GM12874 (cell line): ENCODE measurements at regions not wholly inside any gene's neighbourhood (a gene's known extent, or its start where the extent isn't known, plus 50 kb on each side); places are given as distances from the start of the nearest gene placed in this dataset.

Experiments used
- CTCF ChIP-seq: IDR thresholded peaks from 2 replicates; pipeline ENCODE4 v1.5.1; 2011; ENCODE audit warnings: low read depth, mild to moderate bottlenecking, control low read depth, low read length, moderate library complexity; ENCODE audit not compliant: insufficient read depth

GRCh38 chr3:13266005-13266404, 154.1 kb downstream of the NUP210 start:
- TF ChIP-seq CTCF = no peak

GRCh38 chr3:13265507-13265906, 154.6 kb downstream of the NUP210 start:
- no peak for TF ChIP-seq CTCF

GRCh38 chr3:13265016-13265415, 155.1 kb downstream of the NUP210 start:
- no peak for TF ChIP-seq CTCF

- no peak for TF ChIP-seq CTCF
Observed at GRCh38 chr3:13264468-13264795, 155.7 kb downstream of the NUP210 start.

- no peak for TF ChIP-seq CTCF
Observed at GRCh38 chr3:13263770-13264467, 156.2 kb downstream of the NUP210 start.

- no peak for TF ChIP-seq CTCF
Observed at GRCh38 chr3:13262493-13263211, 157.5 kb downstream of the NUP210 start.

GRCh38 chr3:13261892-13262291, 158.2 kb downstream of the NUP210 start:
- TF ChIP-seq CTCF = no peak
